ENCODE measurements at regions not wholly inside any gene's neighbourhood (a gene's known extent, or its start where the extent isn't known, plus 50 kb on each side); places are given as distances from the start of the nearest gene placed in this dataset.

GRCh38 chr20:58162986-58163385, 65.5 kb downstream of the ANKRD60 start:
- TF ChIP-seq CTCF (IDR thresholded peaks at IDR 0.05 in 2 of 3, conservative IDR thresholded peaks at IDR 0.05 in 1 of 3; ENCODE audit: control insufficient read depth in 2 of 3, extremely low read depth in 1 of 3, insufficient read depth in 1 of 3, low read depth in 3 of 3, low read length in 3 of 3) (no peak), BCLAF1 (IDR thresholded peaks at IDR 0.05) (no peak), EZH2 (IDR thresholded peaks at IDR 0.05; ENCODE audit: borderline replicate concordance, control insufficient read depth, low read depth, low read length) (no peak), NBN (IDR thresholded peaks at IDR 0.05) (no peak)

Measured in GM12878 (cell line).